Dedifferentiated amniotic fluid mesenchymal stem cell (primary cell): ENCODE measurements at regions not wholly inside any gene's neighbourhood (a gene's known extent, or its start where the extent isn't known, plus 50 kb on each side); places are given as distances from the start of the nearest gene placed in this dataset.

Experiments
- DNase-seq: peaks from one replicate; pipeline ENCODE4 v3.0.0-alpha.2; 2016; ENCODE audit errors: extremely low spot score

GRCh38 chr1:63200676-63201075, 121.7 kb upstream of the FOXD3 start:
- DNase-seq = no peak

DNA sequence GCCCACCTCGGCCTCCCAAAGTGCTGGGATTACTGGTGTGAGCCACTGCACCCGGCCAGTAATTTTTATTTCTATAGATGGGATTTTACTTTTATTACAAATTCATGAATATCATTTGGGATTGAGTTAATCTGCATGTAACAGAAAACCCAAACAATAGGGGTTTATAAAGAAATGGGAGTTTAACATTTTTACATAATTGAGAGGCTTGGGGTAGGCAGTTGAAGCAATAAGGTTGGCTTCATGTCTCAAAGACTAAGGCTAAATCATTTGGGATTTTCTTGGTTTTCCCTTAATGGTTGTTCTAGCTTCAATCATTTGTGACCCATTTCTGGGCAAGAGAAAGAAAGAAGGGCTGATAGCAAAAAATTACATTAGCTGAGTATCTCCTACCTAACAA, 118.7 kb upstream of the FOXD3 start:
- no peak for DNase-seq

GRCh38 chr1:63205776-63206175, 116.6 kb upstream of the FOXD3 start:
- DNase-seq = no peak

DNA sequence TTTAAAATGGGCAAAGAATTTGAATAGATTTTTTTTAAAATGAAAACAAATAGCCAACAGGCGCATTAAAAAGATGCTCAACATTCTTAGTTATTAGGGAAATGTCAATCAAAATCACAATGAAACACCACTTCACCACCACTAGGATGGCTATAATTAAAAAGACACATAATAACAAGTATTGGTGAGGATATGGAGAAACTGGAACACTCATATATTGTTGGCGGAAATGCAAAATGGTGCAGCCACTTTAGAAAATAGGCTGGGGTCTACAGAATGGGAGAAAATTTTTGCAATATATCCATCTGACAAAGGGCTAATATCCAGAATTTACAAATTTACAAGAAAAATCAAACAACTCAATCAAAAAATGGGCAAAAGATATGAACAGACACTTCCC, 107.8 kb upstream of the FOXD3 start:
- DNase-seq = no peak

- no peak for DNase-seq
Measured at GRCh38 chr1:63223426-63223825, 98.9 kb upstream of the FOXD3 start.

DNA sequence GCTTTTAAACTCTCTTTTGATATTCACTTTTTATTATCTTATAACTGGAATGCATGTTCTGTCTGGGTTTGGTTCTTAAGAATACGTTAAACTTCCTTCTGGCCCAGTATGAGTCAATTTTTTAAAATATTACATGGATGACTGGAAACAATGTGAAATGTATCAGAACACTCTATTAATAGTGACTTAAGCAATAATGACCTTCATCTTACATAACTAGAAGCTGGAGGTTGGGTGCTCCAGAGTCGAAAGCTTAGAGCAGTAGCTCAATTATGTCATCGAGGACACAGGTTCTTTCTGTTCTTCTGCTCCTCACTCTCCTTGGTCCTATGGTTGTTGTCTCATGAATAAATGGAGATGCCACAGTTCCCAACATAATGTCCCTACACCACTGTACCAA, 91.6 kb upstream of the FOXD3 start:
- DNase-seq = no peak

- DNase-seq = no peak
Measured at GRCh38 chr1:63238721-63239120, 83.6 kb upstream of the FOXD3 start.

DNA sequence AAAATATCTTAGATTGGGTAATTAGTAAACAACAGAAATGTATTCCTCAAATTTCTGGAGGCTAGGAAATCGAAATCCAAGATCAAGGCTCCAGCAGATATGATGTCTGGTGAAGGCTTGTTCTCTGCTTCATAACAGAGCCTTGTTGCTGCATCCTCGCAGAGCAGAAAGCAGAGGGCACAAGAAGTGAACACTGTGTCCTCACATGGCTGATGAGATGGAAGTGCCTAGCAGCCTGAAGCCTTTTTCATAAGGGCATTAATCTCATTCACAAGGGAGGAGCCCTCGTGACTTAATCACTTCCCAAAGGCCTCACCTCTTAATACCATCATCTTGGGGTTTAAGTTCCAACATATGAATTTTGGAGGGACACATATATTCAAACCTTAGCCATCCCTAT, 77.2 kb upstream of the FOXD3 start:
- no peak for DNase-seq

DNA sequence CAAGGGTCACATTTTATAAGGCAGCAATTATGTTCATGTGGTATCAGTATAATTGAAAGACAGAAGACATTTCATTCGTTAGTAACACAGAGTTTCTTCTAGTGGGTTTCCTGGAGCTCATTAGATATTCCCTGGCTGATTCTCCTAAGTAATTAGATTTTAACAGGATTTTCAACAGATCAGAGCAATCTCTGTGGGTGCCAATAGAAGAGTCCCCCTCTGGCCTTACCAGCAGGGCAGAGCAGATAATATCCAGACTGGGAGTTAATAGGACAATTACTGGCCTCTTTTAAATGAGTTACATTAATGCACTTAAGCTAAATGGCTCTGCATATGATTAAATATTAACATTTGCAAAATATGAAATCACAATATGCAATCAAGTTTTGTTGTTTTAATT, 74.2 kb upstream of the FOXD3 start:
- DNase-seq = no peak

- DNase-seq = no peak
Measured at GRCh38 chr1:63255153-63255552, 67.2 kb upstream of the FOXD3 start.

DNA sequence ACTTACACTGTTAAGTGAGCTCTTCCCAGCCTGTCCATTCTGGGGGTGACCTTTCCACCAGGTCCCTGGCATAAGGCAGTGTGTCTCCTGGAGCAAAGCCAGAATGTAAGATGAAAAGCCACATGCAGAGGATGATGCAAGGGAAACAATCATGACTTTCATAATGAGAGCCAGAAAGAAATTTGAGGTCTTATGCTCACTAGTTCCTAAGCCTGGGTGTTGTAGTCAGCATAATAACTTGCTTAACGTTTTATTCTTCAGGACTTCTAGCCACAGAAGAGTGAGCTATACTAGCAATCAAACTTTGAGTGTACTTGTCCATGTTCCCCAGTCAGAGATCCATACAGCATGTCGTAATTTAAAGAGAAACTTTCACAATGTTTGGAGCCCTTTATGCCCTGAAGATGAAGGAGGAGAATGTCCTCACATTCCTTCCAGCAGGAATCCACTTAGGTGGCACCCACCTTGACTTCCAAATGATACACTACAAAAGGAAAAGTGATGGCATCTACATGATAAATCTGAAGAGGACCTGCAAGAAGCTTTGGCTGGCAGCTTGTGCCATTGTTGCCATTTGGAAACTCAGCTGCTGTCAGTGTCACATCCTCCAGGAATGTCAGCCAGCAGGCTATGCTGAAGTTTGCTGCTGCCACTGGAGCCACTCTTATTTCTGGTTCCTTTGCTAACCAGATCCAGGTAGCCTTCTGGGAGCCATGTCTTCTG, 60.5 kb upstream of the FOXD3 start:
- DNase-seq = no peak

- DNase-seq = no peak
Measured at GRCh38 chr1:63262459-63262770, 60.0 kb upstream of the FOXD3 start.

DNA sequence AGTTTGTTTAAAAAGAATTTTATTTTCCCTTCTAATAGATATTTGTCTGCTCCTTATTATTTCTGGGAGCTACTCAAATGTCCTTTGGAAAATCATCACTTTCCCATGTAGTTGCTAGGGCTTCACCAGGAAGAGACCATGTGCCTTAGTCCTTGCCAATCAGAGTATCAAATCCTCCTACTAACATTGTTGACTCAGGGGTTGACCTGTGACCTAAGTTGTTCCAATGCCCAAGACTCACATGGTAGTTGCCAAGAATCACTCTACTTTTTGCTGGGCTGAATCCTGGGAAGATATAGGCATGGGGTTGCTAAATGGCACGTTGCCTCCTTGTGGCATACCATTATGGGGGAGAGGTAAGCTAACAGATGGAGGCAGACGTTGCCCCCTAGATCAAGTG, 58.2 kb upstream of the FOXD3 start:
- no peak for DNase-seq

DNA sequence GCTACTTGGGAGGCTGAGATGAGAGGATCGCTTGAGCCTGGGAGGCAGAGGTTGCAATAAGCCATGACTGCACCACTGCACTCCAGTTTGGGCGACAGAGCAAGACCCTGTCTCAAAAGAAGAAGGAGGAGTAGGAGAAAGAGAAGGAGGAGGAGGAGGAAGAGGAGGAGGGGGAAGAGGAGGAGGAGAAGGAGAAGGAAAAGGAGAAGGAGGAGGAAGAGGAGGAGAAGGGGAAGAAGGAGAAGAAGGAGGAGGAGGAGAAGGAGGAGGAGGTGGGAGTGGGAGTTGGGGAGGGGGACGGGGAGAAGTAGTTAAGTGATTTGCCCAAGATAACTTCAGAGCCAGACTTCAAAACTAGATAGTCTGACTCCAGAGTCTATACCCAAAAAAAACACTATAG, 55.5 kb upstream of the FOXD3 start:
- DNase-seq = no peak

- no peak for DNase-seq
Measured at GRCh38 chr1:63268876-63269275, 53.5 kb upstream of the FOXD3 start.

GRCh38 chr1:63269571-63269970, 52.8 kb upstream of the FOXD3 start:
- DNase-seq = no peak
